Right renal pelvis (tissue), 4 donors: ENCODE measurements at regions not wholly inside any gene's neighbourhood (a gene's known extent, or its start where the extent isn't known, plus 50 kb on each side); places are given as distances from the start of the nearest gene placed in this dataset.

Experiments
- DNase-seq, 4 donors: peaks; one replicate each; pipeline ENCODE4 v3.0.0-alpha.2; 2013; ENCODE audit warnings: low read depth in 4 of 4, low spot score in 3 of 4, missing footprints in 1 of 4

DNA sequence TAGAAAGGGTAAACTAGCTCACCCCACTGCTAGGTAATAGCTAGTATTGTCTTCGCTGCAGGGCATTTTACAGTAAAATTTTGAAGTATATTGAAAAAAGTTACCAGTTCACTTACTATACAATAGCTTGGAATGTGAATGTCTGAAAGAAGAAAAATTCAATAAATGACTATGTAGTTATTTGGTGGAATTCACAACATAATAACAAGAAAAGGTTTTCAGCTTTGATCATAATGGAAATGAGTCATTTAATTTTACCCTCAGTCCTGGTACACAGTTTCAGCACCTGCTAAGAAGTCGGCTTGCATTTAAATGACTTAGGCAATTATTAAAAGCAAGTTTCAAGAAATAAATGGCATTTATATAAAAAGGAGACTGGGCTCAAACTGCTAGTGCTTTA lies 90.4 kb downstream of the NUP35 start:
- DNase-seq, result no peak

DNA sequence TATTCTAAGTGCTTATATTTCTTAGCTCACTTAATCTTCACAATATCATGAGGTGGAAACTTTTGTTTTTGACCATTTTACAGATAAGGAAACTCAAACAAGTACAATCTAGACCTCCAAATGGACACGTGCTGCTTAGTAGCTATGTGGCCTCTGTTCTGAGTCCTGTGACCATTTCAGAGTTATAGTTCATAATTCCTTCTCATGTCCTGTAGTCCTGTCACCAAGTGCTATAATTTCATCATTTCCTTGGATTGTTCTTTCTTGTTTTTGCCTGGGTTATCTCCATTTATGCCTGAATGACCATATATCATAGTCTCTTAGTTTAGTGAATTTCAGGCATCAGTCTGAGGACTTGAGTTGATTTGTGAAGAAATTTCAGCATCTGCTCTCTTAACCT lies 91.7 kb downstream of the NUP35 start:
- DNase-seq, result no peak

DNA sequence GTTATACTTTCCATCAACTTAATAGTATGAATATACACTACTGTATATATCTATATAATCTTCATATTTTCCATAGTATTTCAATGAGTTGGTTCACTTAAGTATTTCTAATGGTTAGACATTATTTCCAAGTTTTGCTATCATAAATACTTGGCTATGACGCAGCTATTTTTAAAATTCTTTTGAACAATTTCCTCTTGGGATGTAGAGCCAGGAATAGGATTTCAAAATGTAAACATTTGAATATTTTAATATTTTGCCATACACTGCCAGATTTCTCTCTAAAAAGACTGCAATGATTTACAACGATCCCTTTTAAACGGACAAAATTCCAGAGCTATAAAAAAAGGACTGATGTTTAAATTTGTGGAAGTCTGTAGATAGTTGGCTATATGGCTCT lies 95.6 kb downstream of the NUP35 start:
- no peak for DNase-seq

DNA sequence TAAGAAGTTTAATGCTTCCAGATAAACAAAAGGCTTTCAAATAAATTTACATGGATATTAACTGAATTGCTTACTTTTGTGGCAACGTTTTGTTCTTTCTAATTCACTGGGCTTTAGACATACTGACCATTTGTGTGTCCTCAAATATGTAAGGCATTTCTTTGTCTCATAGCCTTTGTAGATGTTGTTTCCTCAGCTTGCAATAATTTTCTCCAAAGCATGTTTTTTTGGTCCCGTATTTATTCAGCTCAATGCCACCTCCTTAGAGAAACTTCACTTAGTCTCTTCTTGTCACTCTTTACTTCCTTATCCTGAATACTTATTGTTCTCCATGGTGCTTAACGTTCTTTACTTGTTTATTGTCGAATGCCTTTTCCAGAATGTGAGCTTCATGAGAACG lies 98.5 kb downstream of the NUP35 start:
- DNase-seq, result no peak

DNA sequence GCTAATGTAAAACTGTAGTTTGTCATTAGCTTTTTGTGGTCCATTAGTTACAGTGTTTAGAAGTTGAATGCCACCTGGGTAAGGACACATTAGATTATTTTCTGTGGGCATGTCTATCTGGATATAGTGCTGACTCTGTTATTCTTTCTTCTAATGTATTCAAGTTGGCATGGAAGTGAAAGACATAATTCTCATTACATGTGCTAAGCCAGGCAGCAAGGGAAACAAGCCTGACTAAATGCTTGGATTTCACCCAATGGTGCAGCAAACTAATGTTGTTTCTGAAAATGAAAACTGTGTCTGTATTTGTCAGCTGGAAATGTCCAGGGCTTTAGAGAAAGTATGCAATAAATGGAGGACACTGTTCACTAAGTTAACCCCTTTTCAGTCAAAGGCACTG lies 100.7 kb downstream of the NUP35 start:
- DNase-seq, result no peak

DNA sequence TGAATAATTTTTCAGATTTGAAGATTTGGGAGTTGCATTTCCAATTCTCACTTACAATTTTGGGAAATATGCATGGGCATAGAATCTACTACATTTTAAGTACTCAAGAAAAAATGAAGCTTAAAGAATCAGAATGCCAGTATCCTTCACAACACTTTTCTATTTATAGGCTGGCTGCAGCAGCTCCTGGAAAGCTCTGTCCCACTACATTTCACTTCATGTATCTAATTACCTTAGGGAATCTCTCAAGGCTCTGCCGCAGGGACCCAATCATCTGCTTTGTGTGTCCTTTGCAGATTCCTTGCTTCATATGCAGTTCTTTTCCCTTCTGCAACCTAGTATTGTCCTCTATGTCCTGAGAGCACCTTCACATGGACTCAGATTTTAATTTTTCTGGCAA lies 102.9 kb downstream of the NUP35 start:
- no peak for DNase-seq

DNA sequence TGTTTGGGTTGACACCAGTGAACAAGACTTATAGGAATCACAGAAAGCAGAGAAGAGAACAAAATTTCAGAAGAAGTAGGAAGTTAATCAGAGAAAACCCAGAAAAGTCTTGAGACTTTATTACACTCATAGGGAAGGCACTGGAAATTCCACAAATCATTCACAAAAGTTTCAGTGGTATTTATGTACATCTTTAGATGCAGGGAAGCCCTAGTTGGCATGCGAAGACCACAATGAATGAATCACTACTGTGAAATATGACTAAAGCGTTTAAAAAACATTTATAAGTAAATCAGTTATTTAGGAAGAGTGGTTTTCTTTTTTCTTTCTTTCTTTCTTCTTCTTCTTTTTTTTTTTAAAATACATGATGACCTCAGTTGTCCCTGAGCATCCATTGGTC lies 105.1 kb downstream of the NUP35 start:
- no peak for DNase-seq

DNA sequence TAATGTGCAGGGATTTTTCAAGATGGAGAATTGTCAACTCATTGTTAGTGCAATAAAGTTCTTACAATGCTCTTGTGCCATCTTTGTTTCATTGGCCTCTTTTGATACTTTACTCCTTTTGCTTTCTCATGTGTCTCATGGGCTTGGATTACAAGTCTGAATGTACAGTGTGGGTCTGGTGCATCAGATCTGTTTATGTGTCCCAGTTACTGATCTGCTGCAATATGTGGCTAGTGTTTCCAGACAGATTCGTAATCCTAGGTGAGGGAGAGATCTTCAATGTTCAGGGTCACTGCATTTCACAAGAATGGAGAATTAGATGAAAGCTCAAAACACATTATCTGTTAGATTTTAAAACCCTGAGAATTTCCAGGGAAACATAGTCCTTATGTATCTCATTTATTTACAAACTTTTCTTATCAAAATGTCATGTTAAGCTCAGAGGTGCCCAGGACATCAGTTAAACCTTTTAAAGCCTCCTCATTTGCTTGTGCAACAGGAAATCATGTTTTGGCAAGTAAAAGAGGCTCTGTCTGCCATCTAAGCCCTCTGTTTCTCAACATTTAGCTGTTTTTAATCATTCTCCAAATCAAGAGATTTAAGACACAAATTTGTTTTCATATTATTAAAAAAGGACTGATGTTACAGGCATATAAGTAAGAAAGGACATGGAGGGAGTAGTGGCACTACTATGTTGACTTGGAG lies 108.1 kb downstream of the NUP35 start:
- no peak for DNase-seq

DNA sequence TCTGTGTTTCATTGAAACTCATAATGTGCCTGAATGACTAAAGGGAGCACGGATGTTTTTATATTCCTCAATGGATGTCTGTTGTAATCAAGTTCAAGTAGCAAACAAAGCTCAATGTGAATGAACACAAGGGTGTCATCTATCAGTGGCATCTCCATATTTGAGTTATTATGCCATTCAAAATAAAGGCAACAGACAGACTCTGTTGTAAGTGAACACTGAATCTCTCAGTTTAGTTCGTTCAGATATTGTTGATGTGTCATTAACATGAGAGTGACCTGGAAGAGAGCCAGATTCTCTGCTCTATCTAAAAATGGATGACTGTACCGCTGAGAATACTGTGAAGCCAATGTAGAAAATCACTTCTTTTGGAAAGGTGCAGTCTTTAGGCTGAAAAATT lies 118.7 kb downstream of the NUP35 start:
- DNase-seq, result no peak

DNA sequence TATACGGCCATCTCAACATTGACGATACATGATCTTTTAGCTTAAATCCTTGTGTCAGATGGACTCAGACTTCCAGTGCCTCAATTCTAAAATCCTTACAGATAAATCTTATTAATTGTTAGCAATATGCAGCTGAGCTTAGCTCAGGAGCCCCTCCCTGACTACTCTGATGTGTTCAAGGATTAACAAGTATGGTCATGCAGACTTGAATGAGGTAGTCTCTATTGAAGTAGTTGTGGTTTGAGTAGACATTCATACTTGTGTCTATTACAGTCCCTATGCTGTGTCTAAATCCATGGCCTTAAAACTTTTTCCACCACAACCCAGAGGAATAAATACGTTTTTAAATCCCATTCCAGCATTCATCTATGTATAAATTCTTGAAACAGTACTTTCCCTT lies 119.5 kb downstream of the NUP35 start:
- DNase-seq, result no peak

DNA sequence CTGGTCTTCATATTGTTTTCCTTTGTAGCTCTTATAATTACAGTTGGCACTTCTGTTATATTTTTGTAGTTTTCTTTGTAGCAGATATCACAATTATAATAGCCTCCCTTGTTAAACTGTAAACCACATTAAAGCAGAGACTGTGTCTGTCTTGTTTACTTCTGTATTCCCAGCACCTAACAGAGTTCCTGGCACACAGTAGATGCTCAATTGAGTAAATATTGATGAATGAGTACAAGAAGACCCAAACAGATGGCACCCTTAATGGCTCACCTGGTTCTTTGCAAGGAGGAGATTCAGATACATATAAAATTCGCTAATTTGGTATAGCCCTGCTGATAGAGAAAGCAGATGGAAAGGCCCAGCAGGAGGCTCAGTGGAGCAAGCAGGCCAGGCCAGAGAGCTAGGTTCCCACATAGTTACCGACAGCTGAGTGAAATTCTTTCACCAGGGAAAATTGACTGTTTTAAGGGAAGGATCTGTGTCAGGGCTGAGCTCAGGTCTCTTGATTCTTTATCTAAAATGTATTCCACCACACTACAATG lies 120.1 kb downstream of the NUP35 start:
- DNase-seq, result no peak

DNA sequence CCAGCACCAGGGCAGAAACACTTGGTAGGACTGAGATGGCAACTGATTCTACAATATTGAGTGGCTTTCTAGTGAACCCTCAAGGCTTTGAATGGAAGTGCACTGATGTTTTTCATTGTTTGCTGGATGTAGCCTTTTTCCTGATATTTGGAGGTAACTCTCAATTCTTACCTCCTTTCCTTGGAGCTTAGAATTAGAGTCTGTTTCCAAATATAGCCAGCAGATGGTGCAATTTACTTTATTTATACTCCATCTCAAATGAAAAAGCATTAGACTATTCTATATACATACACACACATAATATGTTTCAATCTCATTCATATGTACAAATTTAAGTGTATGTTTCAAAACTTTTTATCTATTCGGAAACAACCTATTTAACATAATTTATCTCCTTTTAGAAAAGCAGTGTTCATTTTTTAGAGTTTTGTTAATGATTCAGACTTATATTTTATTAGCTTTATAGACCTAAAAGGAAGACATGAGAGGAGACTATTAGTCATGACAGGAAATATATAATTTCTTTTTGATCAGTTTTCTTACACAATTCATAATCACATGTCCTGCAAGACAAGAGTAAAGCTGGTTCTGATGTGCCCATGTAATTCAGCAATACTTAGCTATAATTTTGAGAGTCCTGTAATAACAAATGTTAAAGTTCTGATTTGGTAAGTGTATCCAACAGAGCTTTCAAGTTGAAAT lies 124.8 kb downstream of the NUP35 start:
- DNase-seq, result peak in 3 of 4 donors; percentile 12 to 26 (median 18)

DNA sequence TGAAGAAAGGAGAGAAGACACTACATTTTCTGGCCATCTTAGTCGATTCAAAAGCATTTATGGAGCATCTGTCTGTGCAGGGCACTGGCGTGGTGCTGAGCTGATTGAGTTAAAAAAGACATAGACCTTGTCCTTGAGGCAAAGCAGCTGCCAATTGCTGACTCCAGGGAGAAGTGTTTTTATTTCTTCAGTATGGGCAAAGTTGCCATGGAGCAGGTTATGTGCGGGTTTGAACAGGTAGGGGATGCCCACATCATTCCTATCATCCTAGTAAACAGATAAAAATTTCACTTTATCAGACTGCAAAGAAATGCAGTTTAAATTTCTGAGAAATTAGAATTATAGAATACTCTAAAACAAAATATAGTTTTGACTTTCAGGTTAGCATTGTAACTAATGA lies 125.8 kb downstream of the NUP35 start:
- DNase-seq, result no peak

DNA sequence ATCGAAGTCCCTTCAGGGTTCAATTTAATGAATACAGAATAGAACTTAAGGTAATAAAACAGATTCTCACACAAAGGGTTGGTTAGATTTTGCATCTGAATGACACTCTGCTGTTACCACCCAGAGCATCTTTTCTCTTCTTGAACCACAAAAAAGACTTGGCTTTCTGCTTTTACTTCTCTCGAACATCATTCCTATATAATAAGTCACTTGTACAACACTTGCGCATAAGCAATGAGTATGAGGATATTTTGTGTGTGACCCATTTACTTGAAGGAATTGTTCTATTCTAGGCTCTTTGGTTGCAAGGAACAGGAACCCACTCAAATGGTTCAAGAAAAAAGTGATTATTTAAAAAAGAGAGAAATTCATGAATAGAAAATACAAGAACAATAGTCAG lies 126.2 kb downstream of the NUP35 start:
- no peak for DNase-seq

DNA sequence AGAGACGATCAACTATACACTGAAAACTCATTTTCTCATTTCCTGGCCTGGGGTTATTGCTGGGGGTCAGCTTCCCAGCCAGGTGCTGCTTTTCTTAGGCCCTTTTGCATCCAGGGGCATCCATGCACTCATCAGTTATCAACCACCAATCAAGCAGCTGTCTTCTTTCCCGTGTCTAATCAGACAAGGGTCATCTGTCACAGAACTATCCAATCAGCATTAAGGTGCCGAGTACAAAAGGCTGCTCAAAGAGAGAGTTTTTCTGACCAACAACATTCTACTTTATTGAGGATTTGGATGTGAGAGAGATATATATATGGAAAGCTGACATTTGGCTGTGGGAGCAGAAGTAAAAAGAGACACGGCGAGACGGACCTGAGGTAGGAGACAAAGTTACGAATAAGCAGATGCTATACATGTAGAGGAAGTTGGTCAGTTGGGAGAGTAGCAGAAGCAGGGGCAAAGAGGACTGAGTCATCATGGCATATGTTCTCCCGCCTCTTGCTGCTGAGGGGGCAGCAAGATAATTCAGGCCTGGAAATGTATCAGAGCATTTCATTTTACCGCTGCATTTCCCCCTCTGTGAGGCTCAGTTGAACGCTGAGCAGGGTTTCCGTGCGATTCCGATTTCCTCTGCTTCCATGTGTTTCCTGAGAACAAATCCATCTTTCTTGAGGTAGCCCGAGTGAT lies 129.3 kb downstream of the NUP35 start:
- DNase-seq, result no peak

DNA sequence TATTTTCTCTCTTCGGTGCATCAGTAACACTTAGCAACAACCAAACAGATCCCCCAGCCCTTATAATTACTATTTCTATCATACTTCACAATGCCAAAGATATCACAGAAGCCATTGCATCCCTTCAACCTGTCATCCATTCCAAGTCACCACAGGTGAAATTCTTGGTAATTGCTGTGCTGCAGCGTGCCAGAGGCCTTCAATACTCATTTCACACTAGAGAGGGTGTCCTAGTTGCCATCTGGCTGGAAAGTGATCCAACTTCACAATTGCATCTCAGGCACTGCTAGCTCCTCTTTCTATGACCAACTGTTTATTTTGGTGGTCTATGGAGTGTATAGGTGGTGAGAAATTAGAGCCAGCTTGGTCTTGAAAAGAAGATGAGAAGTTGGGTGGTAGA lies 131.2 kb downstream of the NUP35 start:
- DNase-seq, result no peak

DNA sequence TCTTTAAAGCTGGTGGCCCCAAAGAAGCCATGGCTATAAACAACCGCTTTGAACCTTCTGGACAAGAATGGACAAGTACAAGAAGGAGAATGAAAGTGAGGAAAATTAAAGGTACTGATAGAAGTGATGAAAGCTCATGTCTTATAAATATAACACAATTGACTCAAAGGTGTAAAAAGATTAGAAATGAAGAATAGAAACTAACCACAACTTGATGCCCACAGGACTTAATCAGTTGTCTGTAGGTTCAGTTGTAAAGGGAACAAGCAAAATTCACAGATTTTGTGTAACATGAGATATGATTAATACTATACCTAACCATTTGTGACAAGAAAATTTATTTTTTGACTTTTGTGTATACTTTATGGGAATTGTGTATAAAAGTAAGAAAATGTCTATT lies 135.7 kb downstream of the NUP35 start:
- no peak for DNase-seq

DNA sequence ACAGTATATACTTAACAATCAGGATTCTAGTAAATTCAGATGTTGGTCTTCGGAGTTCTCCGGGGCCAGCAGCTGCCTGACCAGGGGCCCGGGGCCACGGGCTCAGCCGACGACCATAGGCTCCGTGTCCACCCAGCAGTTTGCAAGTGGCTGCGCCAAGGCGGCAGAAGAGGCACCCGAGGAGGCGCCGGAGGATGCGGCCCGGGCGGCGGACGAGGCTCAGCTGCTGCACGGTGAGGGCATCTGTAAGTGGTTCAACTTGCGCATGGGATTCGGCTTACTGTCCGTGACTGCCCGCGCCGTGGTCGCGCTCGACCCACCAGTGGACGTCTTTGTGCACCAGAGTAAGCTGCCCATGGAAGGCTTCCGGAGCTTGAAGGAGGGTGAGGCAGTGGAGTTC lies 136.3 kb downstream of the NUP35 start:
- no peak for DNase-seq

DNA sequence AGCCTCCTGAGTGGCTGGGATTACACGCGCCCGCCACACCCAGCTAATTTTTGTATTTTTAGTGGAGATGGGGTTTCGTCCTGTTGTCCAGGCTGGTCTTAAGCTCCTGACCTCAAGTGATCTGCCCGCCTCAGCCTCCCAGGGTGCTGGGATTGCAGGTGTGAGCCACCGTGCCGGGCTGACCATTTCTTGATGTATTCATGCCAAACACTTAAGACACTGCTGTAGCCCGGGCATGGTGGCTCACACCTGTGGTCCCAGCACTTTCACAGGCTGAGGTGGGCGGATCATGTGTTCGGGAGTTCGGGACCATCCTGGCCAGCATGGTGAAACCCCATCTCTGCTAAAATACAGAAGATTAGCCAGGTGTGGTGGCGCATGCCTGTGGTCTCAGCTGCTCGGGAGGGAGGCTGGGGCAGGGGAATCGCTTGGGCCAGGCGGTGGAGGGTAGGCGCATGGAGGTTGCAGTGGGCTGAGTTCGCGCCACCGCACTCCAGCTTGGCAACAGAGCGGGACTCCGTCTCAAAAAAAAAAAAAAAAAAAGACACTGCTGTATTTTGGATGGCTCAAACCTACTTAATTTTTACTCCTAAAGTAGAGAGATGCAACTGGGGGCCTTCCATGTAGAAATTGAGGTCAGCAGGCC lies 140.8 kb downstream of the NUP35 start:
- no peak for DNase-seq

DNA sequence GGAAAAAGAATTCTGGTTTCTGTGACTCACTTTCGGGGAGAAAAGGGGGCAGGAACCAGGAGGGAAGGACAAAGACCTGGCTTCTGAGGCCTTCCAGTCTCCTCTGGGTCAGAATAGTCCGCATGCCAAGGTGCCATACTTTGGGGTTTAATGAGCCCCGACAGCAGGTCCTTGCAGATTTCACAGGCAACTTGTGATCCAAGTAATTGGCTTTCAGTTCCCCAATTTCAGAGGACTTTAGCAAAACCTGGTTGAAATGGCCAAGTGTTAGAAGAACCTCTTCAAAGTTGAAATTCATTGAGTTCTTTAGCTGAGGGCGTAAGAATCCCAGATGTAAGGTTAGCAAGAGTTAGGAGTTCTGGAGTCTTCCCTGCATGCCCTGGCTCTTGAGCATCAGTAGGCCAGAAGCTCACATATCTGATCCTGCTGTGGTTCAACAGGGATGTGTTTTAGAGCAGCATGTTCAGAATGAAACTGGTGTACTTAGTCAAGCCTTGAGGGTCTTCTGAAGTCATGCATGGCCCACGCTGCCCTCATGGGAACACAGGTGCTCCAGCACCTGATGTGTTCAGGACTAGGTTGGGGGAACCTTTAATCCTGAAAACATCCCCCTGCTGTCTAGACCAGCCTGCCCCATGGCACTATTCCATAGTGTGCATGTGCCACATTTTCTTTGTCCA lies 143.0 kb downstream of the NUP35 start:
- DNase-seq, result no peak

DNA sequence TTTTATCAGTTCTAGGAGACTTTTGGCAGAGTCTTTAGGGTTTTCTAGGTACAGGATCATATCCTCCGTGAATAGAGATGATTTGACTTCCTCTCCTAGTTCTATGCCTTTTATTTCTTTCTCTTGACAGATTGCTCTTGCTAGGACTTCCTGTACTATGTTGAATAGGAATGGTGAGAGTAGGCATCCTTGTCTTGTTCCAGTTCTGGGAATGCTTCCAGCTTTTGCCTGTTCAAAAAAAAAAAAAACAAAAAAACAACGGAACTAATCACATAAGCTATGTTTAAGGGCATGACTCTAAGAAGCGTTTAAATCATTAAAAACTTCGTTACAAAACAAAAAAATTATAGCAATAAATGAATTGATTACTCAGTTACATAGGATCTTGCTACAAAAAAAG lies 145.7 kb downstream of the NUP35 start:
- DNase-seq, result no peak
